ENCODE measurements at regions not wholly inside any gene's neighbourhood (a gene's known extent, or its start where the extent isn't known, plus 50 kb on each side); places are given as distances from the start of the nearest gene placed in this dataset.

- no peak for DNase-seq
- no peak for ATAC-seq (replicated peaks)
- H3K27ac Mint-ChIP-seq: no peak overlapping the region
These were observed 90.5 kb downstream of the PJA1 start for GRCh38 chrX:69074726-69075125.

GRCh38 chrX:69073721-69074120 lies 91.5 kb downstream of the PJA1 start:
- Mint-ChIP-seq H3K9me3 (no peaks in the 10 kb centered on the region), H3K4me3 (no peak overlapping the region), H3K27ac (no peak overlapping the region), H3K27me3 (no peaks in the 10 kb centered on the region), H3K36me3 (no peaks in the 10 kb centered on the region), H3K4me1 (no peaks in the 10 kb centered on the region)
- ATAC-seq (replicated peaks) (no peak), DNase-seq (no peak)

More at GRCh38 chrX:69074726-69075125, 90.5 kb downstream of the PJA1 start:
- no peaks in the 10 kb centered on the region for H3K4me1 Mint-ChIP-seq
- H3K36me3 Mint-ChIP-seq: no peaks in the 10 kb centered on the region
- no peaks in the 10 kb centered on the region for H3K27me3 Mint-ChIP-seq
- no peak overlapping the region for H3K4me3 Mint-ChIP-seq
- no peaks in the 10 kb centered on the region for H3K9me3 Mint-ChIP-seq

- H3K36me3 Mint-ChIP-seq: no peaks in the 10 kb centered on the region
- H3K27me3 Mint-ChIP-seq: peaks cover 0 to under 1% of the 10 kb centered on the region in 2 donors
- H3K4me3 Mint-ChIP-seq: no peak overlapping the region
- H3K4me1 Mint-ChIP-seq: no peaks in the 10 kb centered on the region
- H3K27ac Mint-ChIP-seq: no peak overlapping the region
- no peak for ATAC-seq (replicated peaks)
- no peak for DNase-seq
- H3K9me3 Mint-ChIP-seq: no peaks in the 10 kb centered on the region
These were observed 92.0 kb downstream of the PJA1 start for GRCh38 chrX:69073241-69073640.

GRCh38 chrX:69072486-69073006 lies 92.7 kb downstream of the PJA1 start:
- no peaks in the 10 kb centered on the region for H3K9me3 Mint-ChIP-seq
- no peaks in the 10 kb centered on the region for H3K36me3 Mint-ChIP-seq
- no peak overlapping the region for H3K27ac Mint-ChIP-seq
- ATAC-seq (replicated peaks) (no peak), DNase-seq (no peak)
- H3K4me1 Mint-ChIP-seq: no peaks in the 10 kb centered on the region
- H3K4me3 Mint-ChIP-seq: no peak overlapping the region
- peaks cover 0 to 5% of the 10 kb centered on the region in 2 donors for H3K27me3 Mint-ChIP-seq

- H3K4me1 Mint-ChIP-seq: no peaks in the 10 kb centered on the region
- H3K27ac Mint-ChIP-seq: no peak overlapping the region
- no peak overlapping the region for H3K4me3 Mint-ChIP-seq
- no peaks in the 10 kb centered on the region for H3K36me3 Mint-ChIP-seq
- no peaks in the 10 kb centered on the region for H3K9me3 Mint-ChIP-seq
- ATAC-seq (replicated peaks) (no peak), DNase-seq (no peak)
- peaks cover 0 to 5% of the 10 kb centered on the region in 2 donors for H3K27me3 Mint-ChIP-seq
These were observed 94.2 kb downstream of the PJA1 start for GRCh38 chrX:69070949-69071650.

GRCh38 chrX:69069876-69070275 lies 95.4 kb downstream of the PJA1 start:
- Mint-ChIP-seq H3K4me1 (no peaks in the 10 kb centered on the region), H3K9me3 (no peaks in the 10 kb centered on the region), H3K27me3 (peaks cover 0 to 5% of the 10 kb centered on the region in 2 donors), H3K4me3 (no peak overlapping the region), H3K27ac (no peak overlapping the region), H3K36me3 (no peaks in the 10 kb centered on the region)
- no peak for DNase-seq
- ATAC-seq (replicated peaks): no peak

- no peak overlapping the region for H3K4me3 Mint-ChIP-seq
- no peak overlapping the region for H3K27ac Mint-ChIP-seq
- no peaks in the 10 kb centered on the region for H3K9me3 Mint-ChIP-seq
- no peaks in the 10 kb centered on the region for H3K4me1 Mint-ChIP-seq
- no peak for DNase-seq
- H3K36me3 Mint-ChIP-seq: no peaks in the 10 kb centered on the region
- peaks cover 0 to 5% of the 10 kb centered on the region in 2 donors for H3K27me3 Mint-ChIP-seq
- no peak for ATAC-seq (replicated peaks)
These were observed 96.2 kb downstream of the PJA1 start for GRCh38 chrX:69069086-69069445.

- no peaks in the 10 kb centered on the region for H3K36me3 Mint-ChIP-seq
- DNase-seq: no peak
- H3K4me1 Mint-ChIP-seq: no peaks in the 10 kb centered on the region
- peaks cover 0 to 5% of the 10 kb centered on the region in 2 donors for H3K27me3 Mint-ChIP-seq
- peaks cover 4 to 5% of the 10 kb centered on the region in 2 donors for H3K9me3 Mint-ChIP-seq
- no peak overlapping the region for H3K27ac Mint-ChIP-seq
- H3K4me3 Mint-ChIP-seq: no peak overlapping the region
- no peak for ATAC-seq (replicated peaks)
These were observed 96.8 kb downstream of the PJA1 start for GRCh38 chrX:69068301-69069085.

GRCh38 chrX:69067841-69068240 lies 97.4 kb downstream of the PJA1 start:
- no peak overlapping the region for H3K4me3 Mint-ChIP-seq
- no peaks in the 10 kb centered on the region for H3K36me3 Mint-ChIP-seq
- DNase-seq (no peak), ATAC-seq (replicated peaks) (no peak)
- peaks cover 4 to 5% of the 10 kb centered on the region in 2 donors for H3K9me3 Mint-ChIP-seq
- H3K27me3 Mint-ChIP-seq: peaks cover 0 to 5% of the 10 kb centered on the region in 2 donors
- H3K27ac Mint-ChIP-seq: no peak overlapping the region
- no peaks in the 10 kb centered on the region for H3K4me1 Mint-ChIP-seq

- no peak overlapping the region for H3K4me3 Mint-ChIP-seq
- no peak for DNase-seq
- no peak overlapping the region for H3K27ac Mint-ChIP-seq
- H3K36me3 Mint-ChIP-seq: no peaks in the 10 kb centered on the region
- peaks cover 4 to 5% of the 10 kb centered on the region in 2 donors for H3K9me3 Mint-ChIP-seq
- no peak for ATAC-seq (replicated peaks)
- no peaks in the 10 kb centered on the region for H3K4me1 Mint-ChIP-seq
- peaks cover 0 to 9% of the 10 kb centered on the region in 2 donors for H3K27me3 Mint-ChIP-seq
These were observed 98.2 kb downstream of the PJA1 start for GRCh38 chrX:69066966-69067525.

- no peaks in the 10 kb centered on the region for H3K4me1 Mint-ChIP-seq
- ATAC-seq (replicated peaks) (no peak), DNase-seq (no peak)
- H3K9me3 Mint-ChIP-seq: peaks cover 4 to 5% of the 10 kb centered on the region in 2 donors
- no peak overlapping the region for H3K27ac Mint-ChIP-seq
- H3K4me3 Mint-ChIP-seq: no peak overlapping the region
- no peaks in the 10 kb centered on the region for H3K36me3 Mint-ChIP-seq
- H3K27me3 Mint-ChIP-seq: peaks cover 0 to 9% of the 10 kb centered on the region in 2 donors
These were observed 99.1 kb downstream of the PJA1 start for GRCh38 chrX:69066021-69066757.

- Mint-ChIP-seq H3K9me3 (peaks cover 4 to 5% of the 10 kb centered on the region in 2 donors), H3K4me3 (no peak overlapping the region), H3K4me1 (no peaks in the 10 kb centered on the region), H3K27me3 (peaks cover 0 to 9% of the 10 kb centered on the region in 2 donors), H3K27ac (no peak overlapping the region), H3K36me3 (no peaks in the 10 kb centered on the region)
- no peak for DNase-seq
- ATAC-seq (replicated peaks): no peak
These were observed 99.8 kb downstream of the PJA1 start for GRCh38 chrX:69065451-69065850.

GRCh38 chrX:69063486-69063885 lies 101.8 kb downstream of the PJA1 start:
- DNase-seq: no peak
- H3K4me3 Mint-ChIP-seq: no peak overlapping the region

GRCh38 chrX:69062493-69062892 lies 102.8 kb downstream of the PJA1 start:
- Mint-ChIP-seq H3K36me3 (no peaks in the 10 kb centered on the region), H3K4me3 (no peak overlapping the region), H3K4me1 (no peaks in the 10 kb centered on the region), H3K27me3 (peaks cover 0 to 4% of the 10 kb centered on the region in 2 donors), H3K27ac (no peak overlapping the region), H3K9me3 (peaks cover 4 to 5% of the 10 kb centered on the region in 2 donors)
- ATAC-seq (replicated peaks) (no peak), DNase-seq (no peak)

More at GRCh38 chrX:69063486-69063885, 101.8 kb downstream of the PJA1 start:
- Mint-ChIP-seq H3K27me3 (peaks cover 0 to 9% of the 10 kb centered on the region in 2 donors), H3K4me1 (no peaks in the 10 kb centered on the region), H3K9me3 (peaks cover 4 to 5% of the 10 kb centered on the region in 2 donors), H3K27ac (no peak overlapping the region), H3K36me3 (no peaks in the 10 kb centered on the region)
- ATAC-seq (replicated peaks): no peak

Data from stimulated activated naive B cell treated with anti-CD40 and anti-IgM and Interleukin-4, amounts not matched to agents 10 μg/mL and 1 μg/mL and 100 μg/mL, for 72 hours (primary cell).